ENCODE measurements at regions not wholly inside any gene's neighbourhood (a gene's known extent, or its start where the extent isn't known, plus 50 kb on each side); places are given as distances from the start of the nearest gene placed in this dataset.

DNA sequence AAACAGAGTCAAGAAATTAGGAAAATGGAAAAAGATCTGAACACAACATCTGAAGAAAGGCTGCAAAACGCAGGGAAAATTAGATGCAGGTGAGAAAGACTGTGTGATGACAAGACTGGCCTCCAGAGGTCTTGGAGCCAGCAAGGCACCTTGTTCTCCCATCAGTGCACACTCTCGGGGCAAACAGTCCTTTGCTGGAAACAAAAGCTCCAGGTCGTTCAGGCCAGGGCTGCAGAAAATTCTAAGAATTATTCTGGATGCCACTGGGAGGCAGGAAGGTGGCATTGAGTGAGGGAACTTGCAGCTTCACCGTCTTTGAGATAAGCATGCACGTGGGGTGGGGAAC, 219.9 kb upstream of the SSTR4 start:
- TF ChIP-seq, protein P1, sequence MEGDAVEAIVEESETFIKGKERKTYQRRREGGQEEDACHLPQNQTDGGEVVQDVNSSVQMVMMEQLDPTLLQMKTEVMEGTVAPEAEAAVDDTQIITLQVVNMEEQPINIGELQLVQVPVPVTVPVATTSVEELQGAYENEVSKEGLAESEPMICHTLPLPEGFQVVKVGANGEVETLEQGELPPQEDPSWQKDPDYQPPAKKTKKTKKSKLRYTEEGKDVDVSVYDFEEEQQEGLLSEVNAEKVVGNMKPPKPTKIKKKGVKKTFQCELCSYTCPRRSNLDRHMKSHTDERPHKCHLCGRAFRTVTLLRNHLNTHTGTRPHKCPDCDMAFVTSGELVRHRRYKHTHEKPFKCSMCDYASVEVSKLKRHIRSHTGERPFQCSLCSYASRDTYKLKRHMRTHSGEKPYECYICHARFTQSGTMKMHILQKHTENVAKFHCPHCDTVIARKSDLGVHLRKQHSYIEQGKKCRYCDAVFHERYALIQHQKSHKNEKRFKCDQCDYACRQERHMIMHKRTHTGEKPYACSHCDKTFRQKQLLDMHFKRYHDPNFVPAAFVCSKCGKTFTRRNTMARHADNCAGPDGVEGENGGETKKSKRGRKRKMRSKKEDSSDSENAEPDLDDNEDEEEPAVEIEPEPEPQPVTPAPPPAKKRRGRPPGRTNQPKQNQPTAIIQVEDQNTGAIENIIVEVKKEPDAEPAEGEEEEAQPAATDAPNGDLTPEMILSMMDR (IDR thresholded peaks at IDR 0.05), result no peak
- no peak for TF ChIP-seq POLR2AphosphoS5 (IDR thresholded peaks at IDR 0.05)

Measured in sigmoid colon (tissue), 4 donors.